GM19452 (cell line): ENCODE measurements at regions not wholly inside any gene's neighbourhood (a gene's known extent, or its start where the extent isn't known, plus 50 kb on each side); places are given as distances from the start of the nearest gene placed in this dataset.
"Not testable (repeated sequence)": the region's sequence is repeated elsewhere in the genome, so short reads cannot be mapped to it uniquely, and the experiment has no call there.

Experiments
- ATAC-seq: cut with Tn5 transposase; IDR thresholded peaks from one replicate; pipeline ENCODE4 v1.9.1; 2021; ENCODE audit not compliant: unreplicated experiment

DNA sequence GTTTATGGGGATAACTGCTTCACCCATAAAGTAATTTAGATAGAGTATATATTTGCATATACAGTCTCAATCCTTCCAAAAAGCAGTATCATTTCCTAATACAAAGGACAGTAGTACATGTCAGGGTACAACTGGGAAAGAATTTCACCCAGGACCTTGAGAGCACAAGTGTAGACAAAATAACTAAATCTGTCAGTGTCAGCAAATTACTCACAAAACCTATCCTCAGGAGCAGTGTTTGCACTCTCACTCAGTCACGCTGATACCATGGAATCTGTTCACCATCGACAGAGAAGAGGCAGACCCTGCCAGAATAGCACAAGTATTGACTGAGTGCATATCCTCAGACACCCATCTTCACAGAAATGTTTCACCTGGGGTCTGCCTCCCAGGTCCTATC, 554.7 kb upstream of the PHF14 start:
- no peak for ATAC-seq

DNA sequence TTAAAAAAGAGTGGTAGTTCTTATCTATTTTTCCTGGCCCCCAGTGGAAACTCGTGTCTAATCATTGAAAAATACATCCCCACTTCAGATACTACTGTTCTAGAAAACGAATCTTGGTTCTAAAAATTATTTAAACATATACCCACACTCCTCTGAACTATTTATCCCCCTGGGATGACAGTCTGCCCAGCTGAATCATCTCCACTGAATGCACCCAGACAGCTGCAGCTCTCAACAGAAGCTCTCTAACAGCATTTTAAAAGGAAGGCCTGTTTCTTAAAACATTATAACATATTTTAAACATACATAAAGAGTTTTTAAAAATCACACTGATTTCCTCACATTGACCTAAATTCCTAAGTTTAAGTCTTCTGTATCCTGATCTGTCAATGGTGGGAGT, 544.6 kb upstream of the PHF14 start:
- ATAC-seq: no peak

- ATAC-seq: no peak
These were observed 544.2 kb upstream of the PHF14 start for GRCh38 chr7:10429511-10429910.

DNA sequence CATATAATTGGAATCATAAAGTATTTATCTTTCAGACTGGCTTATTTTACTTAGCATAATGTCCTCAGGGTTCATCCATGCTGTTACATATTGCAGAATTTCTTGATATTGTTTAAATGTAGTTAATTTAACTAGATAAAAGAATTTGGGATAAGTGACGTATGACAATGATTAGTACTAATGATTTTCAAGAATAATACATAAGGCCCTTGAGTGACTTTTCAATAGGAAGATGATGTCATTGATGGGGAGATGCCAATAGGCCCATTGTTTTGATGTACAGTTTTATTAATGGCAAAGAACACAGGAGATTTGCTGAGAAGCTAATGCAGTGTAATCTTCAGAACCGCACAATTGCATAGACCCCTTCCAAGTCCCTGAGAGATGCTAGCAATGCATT, 537.4 kb upstream of the PHF14 start:
- ATAC-seq: no peak

GRCh38 chr7:10439027-10439426, 534.6 kb upstream of the PHF14 start:
- ATAC-seq: no peak

- ATAC-seq: no peak
These were observed 517.7 kb upstream of the PHF14 start for GRCh38 chr7:10455936-10456335.

- no peak for ATAC-seq
These were observed 513.2 kb upstream of the PHF14 start for GRCh38 chr7:10460474-10460873.

DNA sequence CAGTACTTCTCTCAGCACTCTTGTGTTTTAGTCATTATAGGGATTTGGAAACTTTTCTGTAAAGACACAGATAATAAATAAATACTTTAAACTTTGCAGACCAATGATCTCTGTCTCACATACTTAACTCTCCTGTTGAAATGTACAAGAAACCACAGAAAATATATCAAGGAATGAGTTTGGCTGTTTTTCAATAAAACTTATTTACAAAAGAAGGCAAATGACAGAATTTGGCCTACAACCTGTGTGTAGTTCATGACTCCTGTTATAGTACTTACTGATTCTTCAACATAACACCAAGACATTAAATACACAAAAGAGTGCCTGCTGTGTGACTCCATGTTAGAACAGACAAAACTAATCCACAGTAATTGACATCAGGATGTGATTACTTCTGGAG, 510.0 kb upstream of the PHF14 start:
- ATAC-seq: no peak

- not testable (repeated sequence) for ATAC-seq
These were observed 508.1 kb upstream of the PHF14 start for GRCh38 chr7:10465536-10465935.

GRCh38 chr7:10468908-10469307, 504.8 kb upstream of the PHF14 start:
- ATAC-seq: no peak

DNA sequence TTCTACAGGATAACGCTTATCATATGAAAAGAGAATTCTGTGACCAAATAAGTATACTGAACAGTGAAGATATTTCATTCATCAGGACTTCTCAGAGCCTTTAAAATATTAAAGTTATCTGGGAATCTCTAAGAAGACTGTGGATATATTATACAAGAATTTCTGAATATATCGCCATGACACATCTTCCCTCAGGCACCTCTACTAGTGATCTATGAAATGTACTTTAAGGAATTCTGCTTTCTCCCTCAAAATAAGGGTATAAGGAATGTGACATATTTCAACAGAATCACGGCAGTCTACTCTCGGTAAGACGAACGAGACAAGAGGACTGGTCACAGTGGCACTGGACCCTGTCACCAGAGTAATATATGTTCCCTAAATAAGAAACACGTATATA, 504.2 kb upstream of the PHF14 start:
- no peak for ATAC-seq

DNA sequence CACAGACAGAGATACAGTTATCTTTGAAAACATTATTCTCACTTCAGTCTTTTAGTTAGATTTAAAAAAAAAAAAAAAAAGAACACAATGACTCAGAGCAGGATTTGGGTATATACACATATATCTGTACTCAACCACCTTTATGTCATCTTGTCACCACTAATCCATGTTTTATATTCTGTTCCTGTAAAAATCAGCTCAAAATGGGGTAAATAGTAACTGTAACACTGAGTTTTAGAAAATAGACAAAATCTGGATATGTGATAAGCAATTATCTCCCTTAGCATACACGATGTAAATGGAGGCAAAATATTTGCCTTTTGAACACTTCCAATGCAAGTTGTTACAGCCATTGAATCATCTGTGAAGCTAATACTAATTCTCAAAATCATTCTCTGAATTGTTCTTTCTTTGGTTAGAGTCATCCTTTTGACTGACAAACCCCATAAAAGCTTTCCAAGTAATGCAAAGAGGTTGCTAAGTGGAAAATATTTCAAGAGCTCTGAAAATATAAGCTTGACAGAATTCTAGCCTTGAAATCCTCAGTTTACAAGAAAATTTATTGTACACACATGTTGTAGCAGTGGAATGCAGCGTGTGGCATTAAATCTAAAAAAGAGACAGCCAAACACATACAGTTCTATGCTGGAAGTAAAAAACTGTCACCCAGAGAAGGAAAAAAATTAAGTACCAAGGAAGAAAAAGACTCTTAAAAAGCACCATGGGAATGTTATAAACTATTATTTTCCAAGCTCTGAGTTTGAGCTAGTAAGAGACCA, 502.2 kb upstream of the PHF14 start:
- ATAC-seq: no peak

DNA sequence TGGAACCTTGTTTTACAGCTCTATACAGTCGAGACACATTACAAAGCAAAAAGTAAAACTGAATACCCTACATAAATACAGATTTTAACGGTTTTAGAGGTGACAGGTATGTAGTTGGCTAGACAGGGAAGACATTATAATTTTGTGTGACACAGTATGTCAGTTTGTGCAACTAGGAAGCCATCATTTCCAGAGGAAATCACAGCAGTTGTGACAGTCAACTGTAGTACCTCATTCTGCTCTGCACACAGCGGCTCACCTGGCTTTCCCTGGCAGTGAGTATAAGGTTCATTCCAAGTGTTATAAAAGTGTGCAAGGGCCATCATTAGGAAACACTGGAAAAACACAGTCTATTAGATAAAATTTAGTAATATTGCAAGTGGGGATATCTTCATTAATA, 501.6 kb upstream of the PHF14 start:
- no peak for ATAC-seq

DNA sequence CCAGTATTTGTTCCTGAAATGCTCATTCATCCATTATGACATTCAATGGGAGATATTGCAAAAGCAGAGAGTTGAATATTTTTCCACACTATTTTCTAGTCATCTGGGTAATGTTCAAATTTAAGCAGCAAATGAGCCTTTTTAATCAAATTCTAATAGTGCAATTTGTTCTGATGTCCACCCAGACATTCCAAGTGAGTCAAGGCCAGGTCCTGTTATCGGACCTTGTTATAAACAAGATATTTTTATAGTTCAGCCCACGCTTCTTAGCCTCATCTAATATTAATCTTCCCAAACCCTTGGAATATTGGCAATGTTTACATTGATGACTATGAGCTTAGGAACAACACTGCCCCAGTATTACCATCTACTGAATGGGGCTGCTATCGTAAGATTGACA, 500.1 kb upstream of the PHF14 start:
- ATAC-seq: no peak

DNA sequence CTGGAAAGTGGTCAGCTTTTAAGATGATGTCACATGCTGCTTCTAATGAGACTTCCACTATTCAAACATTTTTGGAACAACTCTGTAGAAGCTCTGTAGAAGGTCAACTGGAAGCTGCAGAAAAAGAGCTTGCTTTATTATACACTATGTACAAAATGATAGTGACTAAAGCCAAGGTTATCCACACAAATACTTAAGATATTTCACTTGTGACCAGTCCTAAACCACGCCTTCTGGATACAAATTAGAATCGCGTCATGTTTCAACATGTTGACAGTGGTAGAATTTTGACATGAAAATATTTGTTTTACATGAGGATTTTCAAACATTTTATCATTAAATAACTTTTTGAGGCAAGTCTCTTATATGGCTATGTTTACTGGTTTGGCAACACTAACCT, 499.6 kb upstream of the PHF14 start:
- no peak for ATAC-seq

- ATAC-seq: no peak
These were observed 497.6 kb upstream of the PHF14 start for GRCh38 chr7:10475940-10476641.

GRCh38 chr7:10476642-10477041, 497.0 kb upstream of the PHF14 start:
- ATAC-seq: no peak

DNA sequence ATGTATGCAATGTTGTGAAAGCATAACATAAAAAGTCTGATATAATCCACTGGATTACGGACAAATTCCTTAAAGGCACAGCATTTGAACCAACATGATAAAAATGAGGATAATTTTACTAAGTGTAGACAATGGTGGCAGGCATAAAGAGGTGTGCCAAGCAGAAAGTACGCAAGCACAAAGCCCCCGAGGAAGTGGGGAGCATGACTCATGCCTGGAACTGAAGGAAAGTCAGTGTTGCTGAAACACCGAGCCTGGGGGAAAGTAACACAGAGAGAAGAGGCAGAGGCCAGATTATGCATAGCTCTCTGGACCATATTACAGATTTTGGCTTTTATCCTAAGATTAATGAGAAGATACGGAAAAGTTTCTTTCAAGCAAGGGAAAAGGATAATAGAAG, 490.0 kb upstream of the PHF14 start:
- no peak for ATAC-seq

DNA sequence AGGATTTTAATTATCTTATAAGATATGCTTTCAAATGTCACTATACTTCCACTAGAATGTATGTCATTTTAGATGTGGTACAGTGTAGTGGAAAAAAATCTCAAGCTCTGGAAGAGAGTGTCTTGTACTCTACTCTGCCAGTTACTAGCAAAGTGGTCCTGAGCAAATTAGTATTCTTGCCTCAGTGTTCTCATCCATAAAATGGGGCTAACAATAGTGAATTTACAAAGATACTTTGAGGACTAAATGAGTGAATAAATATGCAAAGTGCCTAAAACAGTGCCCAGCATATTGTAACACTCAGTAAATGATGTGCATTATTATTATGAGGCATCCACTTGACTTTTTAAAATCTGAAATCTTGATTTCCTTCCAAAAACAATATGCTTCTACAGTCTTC, 488.9 kb upstream of the PHF14 start:
- ATAC-seq: no peak

DNA sequence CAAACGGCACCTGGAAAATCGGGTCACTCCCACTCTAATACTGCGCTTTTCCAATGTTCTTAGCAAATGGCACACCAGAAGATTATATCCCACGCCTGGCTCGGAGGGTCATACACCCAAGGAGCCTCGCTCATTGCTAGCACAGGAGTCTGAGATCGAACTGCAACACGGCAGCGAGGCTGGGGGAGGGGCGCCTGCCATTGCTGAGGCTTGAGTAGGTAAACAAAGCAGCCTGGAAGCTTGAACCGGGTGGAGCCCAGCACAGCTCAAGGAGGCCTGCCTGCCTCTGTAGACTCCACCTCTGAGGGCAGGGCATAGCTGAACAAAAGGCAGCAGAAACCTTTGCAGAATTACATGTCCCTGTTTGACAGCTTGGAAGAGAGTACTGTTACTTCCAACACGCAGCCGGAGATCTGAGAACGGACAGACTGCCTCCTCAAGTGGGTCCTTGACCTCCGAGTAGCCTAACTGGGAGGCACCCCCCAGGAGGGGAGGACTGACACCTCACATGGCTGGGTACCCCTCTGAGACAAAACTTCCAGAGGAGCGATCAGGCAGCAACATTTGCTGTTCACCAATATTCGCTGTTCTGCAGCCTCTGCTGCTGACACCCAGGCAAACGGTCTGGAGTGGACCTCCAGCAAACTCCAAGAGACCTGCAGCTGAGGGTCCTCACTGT, 472.3 kb upstream of the PHF14 start:
- ATAC-seq: not testable (repeated sequence)

GRCh38 chr7:10507032-10507431, 466.6 kb upstream of the PHF14 start:
- ATAC-seq: no peak

DNA sequence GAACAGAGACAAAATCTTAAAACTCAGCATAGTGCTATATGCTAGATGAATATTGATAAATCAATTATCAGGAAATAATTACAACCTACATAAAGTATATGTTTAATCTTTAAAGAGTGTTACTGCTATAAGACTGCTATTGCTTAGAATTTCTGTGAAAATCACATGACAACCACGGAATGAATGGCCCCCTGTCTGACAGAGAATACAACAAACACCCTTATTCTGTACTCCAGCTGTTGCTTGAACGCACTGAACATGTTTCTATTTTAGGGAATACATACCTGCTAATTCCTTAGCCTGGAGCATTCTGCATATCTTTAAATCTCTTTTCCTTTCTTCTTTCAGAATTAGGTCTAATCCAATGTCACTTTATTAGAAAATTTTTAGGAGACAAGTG, 452.4 kb upstream of the PHF14 start:
- ATAC-seq: no peak
